ENCODE measurements at regions not wholly inside any gene's neighbourhood (a gene's known extent, or its start where the extent isn't known, plus 50 kb on each side); places are given as distances from the start of the nearest gene placed in this dataset.

DNA sequence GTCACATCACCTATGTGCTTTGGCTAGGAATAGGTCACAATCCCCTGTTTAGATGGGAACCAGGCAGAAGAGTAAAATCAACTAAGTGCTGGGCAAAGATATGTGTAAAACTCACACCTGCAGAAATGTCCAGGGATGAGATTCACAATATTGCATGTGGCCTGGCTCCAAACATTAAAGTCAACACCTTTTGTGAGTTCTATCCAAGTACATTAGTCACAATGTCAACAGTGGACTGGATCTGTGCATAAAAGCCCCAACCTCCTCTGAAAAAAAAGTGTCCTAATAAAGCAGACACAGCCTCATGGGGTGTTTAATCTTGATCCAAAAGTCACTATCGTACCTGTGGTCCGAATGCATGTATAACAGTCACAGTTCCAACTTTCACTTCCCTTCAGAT is 1990.3 kb downstream of the TP53TG3F start:
- ChIA-PET CTCF (no interaction called here), POLR2A (no interaction called here)
- no peak for ATAC-seq
- no peak overlapping the region for H3K27ac Mint-ChIP-seq
- no peak for DNase-seq (ENCODE audit: low spot score)
- H3K9me3 Mint-ChIP-seq = peaks cover 80% of the 10 kb centered on the region
- H3K27me3 Mint-ChIP-seq (ENCODE audit: low read depth) = peaks cover under 1% of the 10 kb centered on the region
- H3K4me1 Mint-ChIP-seq = no peaks in the 10 kb centered on the region
- H3K36me3 Mint-ChIP-seq = peaks cover 80% of the 10 kb centered on the region
- H3K4me3 Mint-ChIP-seq = no peak overlapping the region
- no peak for TF ChIP-seq FOXP4 (CRISPR knock-in tag; IDR thresholded peaks at IDR 0.05)
- TF ChIP-seq, protein P1, sequence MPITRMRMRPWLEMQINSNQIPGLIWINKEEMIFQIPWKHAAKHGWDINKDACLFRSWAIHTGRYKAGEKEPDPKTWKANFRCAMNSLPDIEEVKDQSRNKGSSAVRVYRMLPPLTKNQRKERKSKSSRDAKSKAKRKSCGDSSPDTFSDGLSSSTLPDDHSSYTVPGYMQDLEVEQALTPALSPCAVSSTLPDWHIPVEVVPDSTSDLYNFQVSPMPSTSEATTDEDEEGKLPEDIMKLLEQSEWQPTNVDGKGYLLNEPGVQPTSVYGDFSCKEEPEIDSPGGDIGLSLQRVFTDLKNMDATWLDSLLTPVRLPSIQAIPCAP (CRISPR knock-in tag; IDR thresholded peaks at IDR 0.05) = no peak
- TF ChIP-seq ZNF232 (CRISPR knock-in tag; IDR thresholded peaks at IDR 0.05) = no peak
- TF ChIP-seq SMAD3 (CRISPR knock-in tag; IDR thresholded peaks at IDR 0.05; ENCODE audit: borderline replicate concordance) = no peak
- TF ChIP-seq MYBL2 (CRISPR knock-in tag; IDR thresholded peaks at IDR 0.05) = no peak
- TF ChIP-seq ETV6 (CRISPR knock-in tag; IDR thresholded peaks at IDR 0.05) = no peak
- TF ChIP-seq, protein P2, sequence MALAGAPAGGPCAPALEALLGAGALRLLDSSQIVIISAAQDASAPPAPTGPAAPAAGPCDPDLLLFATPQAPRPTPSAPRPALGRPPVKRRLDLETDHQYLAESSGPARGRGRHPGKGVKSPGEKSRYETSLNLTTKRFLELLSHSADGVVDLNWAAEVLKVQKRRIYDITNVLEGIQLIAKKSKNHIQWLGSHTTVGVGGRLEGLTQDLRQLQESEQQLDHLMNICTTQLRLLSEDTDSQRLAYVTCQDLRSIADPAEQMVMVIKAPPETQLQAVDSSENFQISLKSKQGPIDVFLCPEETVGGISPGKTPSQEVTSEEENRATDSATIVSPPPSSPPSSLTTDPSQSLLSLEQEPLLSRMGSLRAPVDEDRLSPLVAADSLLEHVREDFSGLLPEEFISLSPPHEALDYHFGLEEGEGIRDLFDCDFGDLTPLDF (CRISPR knock-in tag; IDR thresholded peaks at IDR 0.05) = no peak
- no peak for TF ChIP-seq ZNF281 (CRISPR knock-in tag; IDR thresholded peaks at IDR 0.05)
- TF ChIP-seq, protein P3, sequence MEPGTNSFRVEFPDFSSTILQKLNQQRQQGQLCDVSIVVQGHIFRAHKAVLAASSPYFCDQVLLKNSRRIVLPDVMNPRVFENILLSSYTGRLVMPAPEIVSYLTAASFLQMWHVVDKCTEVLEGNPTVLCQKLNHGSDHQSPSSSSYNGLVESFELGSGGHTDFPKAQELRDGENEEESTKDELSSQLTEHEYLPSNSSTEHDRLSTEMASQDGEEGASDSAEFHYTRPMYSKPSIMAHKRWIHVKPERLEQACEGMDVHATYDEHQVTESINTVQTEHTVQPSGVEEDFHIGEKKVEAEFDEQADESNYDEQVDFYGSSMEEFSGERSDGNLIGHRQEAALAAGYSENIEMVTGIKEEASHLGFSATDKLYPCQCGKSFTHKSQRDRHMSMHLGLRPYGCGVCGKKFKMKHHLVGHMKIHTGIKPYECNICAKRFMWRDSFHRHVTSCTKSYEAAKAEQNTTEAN (CRISPR knock-in tag; IDR thresholded peaks at IDR 0.05) = no peak
- no peak for TF ChIP-seq SOX15 (CRISPR knock-in tag; IDR thresholded peaks at IDR 0.05)
- no peak for TF ChIP-seq ELF4 (CRISPR knock-in tag; IDR thresholded peaks at IDR 0.05; ENCODE audit: low read depth)
- TF ChIP-seq ATF1 (CRISPR knock-in tag; IDR thresholded peaks at IDR 0.05) = no peak
- TF ChIP-seq ZBTB21 (CRISPR knock-in tag; IDR thresholded peaks at IDR 0.05; ENCODE audit: borderline replicate concordance) = no peak
- no peak for TF ChIP-seq ZNF423 (CRISPR knock-in tag; IDR thresholded peaks at IDR 0.05)
- TF ChIP-seq KAT7 (CRISPR knock-in tag; IDR thresholded peaks at IDR 0.05; ENCODE audit: borderline replicate concordance) = no peak
- TF ChIP-seq NFE2L1 (CRISPR knock-in tag; IDR thresholded peaks at IDR 0.05) = no peak
- TF ChIP-seq, protein P4, sequence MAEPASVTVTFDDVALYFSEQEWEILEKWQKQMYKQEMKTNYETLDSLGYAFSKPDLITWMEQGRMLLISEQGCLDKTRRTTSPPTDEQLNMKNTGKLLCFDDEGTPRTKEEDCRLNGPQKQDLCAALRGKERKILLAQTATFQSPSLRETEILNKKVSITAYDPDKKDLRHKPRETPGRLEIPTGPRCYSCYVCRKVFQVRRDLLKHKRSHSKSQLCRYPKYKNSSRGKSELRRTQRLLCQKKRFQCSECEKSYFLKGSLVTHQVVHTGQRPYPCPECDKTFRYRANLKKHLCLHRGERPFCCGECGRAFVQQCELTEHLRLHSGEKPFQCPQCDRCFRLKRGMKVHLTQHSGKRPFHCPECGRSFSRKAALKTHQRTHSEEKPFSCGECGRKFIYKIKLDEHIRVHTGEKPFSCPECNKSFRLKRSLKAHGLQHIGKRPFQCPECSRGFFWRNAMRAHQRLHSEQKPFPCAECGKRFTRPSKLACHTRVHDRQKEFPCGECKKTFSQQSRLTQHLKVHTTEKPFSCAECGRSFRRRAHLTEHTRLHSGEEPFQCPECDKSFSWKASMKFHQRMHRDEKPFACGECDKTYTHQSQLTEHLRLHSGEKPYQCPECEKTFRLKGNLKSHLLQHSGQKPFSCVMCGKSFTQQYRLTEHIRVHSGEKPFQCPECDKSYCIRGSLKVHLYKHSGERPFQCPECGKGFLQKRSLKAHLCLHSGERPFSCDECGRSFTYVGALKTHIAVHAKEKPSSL (CRISPR knock-in tag; conservative IDR thresholded peaks at IDR 0.05) = no peak
- no peak for TF ChIP-seq SMAD4 (CRISPR knock-in tag; IDR thresholded peaks at IDR 0.05)
- no peak for TF ChIP-seq E2F5 (CRISPR knock-in tag; IDR thresholded peaks at IDR 0.05)

Measured in WTC11 (cell line).